ENCODE measurements at regions not wholly inside any gene's neighbourhood (a gene's known extent, or its start where the extent isn't known, plus 50 kb on each side); places are given as distances from the start of the nearest gene placed in this dataset.

DNA sequence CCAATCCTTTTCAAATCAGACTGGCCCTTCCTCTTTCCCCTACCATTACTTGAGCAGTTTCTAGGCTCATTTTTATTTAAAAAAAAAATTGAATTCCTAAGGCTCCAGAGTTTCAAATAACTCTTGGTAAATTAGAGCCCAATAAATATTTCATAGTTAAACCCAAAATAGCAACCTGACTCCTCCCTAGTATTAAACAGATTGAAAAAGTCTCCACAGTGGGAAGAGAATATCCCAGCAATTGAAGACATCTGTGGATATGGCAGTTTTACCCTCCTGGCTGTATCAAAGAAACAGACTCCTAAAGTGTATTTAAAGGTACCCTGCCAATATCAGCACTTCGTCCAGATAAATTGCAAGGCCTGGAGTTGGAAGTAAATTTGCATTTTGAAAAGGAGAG, 52.7 kb upstream of the GDNF start:
- TF ChIP-seq, protein P1, sequence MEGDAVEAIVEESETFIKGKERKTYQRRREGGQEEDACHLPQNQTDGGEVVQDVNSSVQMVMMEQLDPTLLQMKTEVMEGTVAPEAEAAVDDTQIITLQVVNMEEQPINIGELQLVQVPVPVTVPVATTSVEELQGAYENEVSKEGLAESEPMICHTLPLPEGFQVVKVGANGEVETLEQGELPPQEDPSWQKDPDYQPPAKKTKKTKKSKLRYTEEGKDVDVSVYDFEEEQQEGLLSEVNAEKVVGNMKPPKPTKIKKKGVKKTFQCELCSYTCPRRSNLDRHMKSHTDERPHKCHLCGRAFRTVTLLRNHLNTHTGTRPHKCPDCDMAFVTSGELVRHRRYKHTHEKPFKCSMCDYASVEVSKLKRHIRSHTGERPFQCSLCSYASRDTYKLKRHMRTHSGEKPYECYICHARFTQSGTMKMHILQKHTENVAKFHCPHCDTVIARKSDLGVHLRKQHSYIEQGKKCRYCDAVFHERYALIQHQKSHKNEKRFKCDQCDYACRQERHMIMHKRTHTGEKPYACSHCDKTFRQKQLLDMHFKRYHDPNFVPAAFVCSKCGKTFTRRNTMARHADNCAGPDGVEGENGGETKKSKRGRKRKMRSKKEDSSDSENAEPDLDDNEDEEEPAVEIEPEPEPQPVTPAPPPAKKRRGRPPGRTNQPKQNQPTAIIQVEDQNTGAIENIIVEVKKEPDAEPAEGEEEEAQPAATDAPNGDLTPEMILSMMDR (IDR thresholded peaks at IDR 0.05; ENCODE audit: low read depth, low read length), result no peak
- TF ChIP-seq EZH2phosphoT487 (IDR thresholded peaks at IDR 0.05; ENCODE audit: low read depth), result no peak

All from OCI-LY3 (cell line).